GM23338 (cell line): ENCODE measurements at regions not wholly inside any gene's neighbourhood (a gene's known extent, or its start where the extent isn't known, plus 50 kb on each side); places are given as distances from the start of the nearest gene placed in this dataset.
"Not testable (repeated sequence)": the region's sequence is repeated elsewhere in the genome, so short reads cannot be mapped to it uniquely, and the experiment has no call there.

Experiments used
- CTCF ChIP-seq, 2 experiments: fragments of 200-600 bp in 1 of 2; sonication (generic) in 1 of 2; conservative IDR thresholded peaks; 2 replicates each; pipeline versions ENCODE4 v1.5.1 to v1.6.1; 2016 to 2017; ENCODE audit warnings: antibody characterized with exemption in 2 of 2, low read depth in 2 of 2, mild to moderate bottlenecking in 2 of 2, moderate library complexity in 1 of 2
- ETS1 ChIP-seq: IDR thresholded peaks from 2 replicates; pipeline ENCODE4 v1.6.1; 2016; ENCODE audit warnings: antibody characterized with exemption
- EZH2 ChIP-seq: fragments of 200-600 bp; sonication (generic); IDR thresholded peaks from one replicate; pipeline ENCODE4 v1.8.0; 2017; ENCODE audit warnings: antibody characterized with exemption, mild to moderate bottlenecking, low read depth; ENCODE audit not compliant: unreplicated experiment
- EZH2phosphoT487 ChIP-seq: fragments of 200-600 bp; sonication (generic); IDR thresholded peaks from one replicate; pipeline ENCODE4 v1.8.1; 2018; ENCODE audit warnings: antibody characterized with exemption; ENCODE audit not compliant: unreplicated experiment
- JUNB ChIP-seq: IDR thresholded peaks from one replicate; pipeline ENCODE4 v1.6.1; 2016; ENCODE audit warnings: antibody characterized with exemption; ENCODE audit not compliant: unreplicated experiment
- POLR2AphosphoS5 ChIP-seq: IDR thresholded peaks from 2 replicates; pipeline ENCODE4 v1.6.1; 2016; ENCODE audit warnings: antibody characterized with exemption, low read depth
- REST ChIP-seq: IDR thresholded peaks from one replicate; pipeline ENCODE4 v1.6.1; 2018; ENCODE audit warnings: antibody characterized with exemption; ENCODE audit not compliant: unreplicated experiment

GRCh38 chr6:141869509-141869908 is 263.2 kb upstream of the GJE1 start:
- not testable (repeated sequence) for TF ChIP-seq CTCF (conservative IDR thresholded peaks at IDR 0.05; ENCODE audit: low read depth in 2 of 2); JUNB; REST; ETS1; EZH2phosphoT487; EZH2; POLR2AphosphoS5
